GM21825 (cell line): ENCODE measurements at regions not wholly inside any gene's neighbourhood (a gene's known extent, or its start where the extent isn't known, plus 50 kb on each side); places are given as distances from the start of the nearest gene placed in this dataset.

Source experiments
- ATAC-seq: cut with Tn5 transposase; IDR thresholded peaks from one replicate; pipeline ENCODE4 v1.9.1; 2021; ENCODE audit warnings: mild to moderate bottlenecking, moderate library complexity; ENCODE audit not compliant: unreplicated experiment

DNA sequence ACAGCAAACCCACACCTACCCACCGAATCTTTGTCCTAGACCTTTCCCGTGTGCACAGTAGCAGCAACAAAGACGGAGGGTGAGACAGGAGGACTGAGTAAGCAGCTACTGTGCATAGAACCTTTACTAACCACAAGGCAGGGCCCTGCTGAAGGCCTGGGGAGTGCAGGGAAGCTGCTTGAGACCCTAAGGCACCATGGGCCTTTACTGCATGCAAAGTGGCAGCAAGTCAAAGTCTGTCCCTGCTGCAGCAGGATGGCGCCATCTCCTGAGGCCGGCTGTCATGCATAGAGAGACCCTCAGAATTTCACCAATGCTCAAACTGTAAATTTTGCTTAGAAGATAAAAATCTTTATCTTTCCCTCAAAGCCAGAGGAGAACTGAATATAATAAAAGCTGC, 610.5 kb downstream of the ACTR3B start:
- no peak for ATAC-seq

DNA sequence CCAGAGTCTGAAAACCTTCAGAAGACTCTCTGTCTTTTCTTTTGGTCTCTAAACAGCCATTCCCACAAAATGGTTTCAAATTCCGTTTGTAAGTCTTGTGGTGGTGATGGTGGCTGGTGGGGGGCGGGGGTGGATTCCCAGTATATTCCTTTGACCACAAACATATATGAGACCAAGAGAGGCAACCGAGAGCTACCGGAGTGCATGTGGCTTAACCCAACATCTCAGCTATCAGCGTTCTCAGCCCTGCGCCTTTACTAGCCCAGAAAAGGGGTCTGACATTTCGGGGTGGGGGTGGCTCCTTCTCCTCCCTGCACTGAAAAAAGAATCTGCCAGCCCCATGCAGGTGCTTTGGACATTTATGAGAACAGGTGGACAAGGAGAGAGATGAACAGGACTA, 621.1 kb downstream of the ACTR3B start:
- no peak for ATAC-seq

DNA sequence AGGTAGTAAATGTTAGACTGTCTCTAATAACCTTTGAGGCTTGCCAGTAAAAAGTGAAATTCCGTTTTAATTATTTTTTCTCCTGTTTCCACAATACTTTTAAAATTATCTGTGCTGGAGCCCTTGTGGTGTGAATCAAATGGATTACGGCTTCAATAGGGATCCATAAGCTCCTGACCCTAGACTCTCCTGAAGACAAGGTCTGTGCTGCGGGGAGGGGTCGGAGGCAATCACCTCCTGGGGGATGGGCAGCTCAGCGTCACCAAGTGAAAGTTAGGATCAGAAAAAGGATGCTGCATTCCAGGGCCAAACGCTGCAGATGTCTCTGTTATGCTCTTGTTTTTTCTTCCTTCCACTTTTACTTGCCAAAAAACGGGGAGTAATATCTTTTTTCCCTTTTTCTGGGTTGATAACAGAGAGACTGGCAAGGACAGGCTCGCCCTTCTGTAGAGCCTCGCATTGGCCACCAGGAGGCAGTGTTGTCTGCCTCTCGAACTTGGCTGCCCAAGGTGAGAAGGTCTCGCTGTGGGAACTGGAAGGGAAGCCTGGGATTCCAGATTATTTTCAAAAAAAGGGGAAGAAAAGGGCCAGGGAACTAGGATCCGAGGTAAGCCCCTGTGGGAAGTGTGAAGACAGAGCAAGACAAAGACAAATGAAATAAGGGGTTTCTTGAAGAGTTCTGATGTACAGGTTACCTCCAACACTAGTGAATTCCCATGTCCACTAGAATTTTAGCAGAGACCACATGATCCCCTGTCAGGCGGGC, 621.9 kb downstream of the ACTR3B start:
- peak; percentile 81 for ATAC-seq

DNA sequence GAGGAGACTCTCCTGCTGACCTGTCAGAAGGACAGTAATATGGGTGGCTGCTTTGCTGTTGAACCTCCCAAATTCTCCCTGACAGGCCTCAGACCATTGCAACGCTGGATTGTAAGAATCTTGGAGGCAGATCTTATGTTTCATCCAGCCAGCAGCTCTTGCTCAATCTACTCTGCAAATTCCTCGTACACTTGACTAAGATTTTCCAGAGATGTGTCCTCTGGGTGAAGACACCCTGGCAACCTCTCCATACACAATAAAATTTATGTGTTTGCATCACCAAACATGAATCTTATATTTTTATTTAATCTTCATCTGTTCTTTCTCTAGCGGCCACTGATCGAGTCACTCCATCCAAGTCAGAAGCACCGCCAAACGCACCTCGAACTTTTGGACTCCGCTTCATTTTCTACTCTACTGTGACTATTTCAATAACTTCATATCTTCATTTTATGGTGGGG, 623.1 kb downstream of the ACTR3B start:
- no peak for ATAC-seq

DNA sequence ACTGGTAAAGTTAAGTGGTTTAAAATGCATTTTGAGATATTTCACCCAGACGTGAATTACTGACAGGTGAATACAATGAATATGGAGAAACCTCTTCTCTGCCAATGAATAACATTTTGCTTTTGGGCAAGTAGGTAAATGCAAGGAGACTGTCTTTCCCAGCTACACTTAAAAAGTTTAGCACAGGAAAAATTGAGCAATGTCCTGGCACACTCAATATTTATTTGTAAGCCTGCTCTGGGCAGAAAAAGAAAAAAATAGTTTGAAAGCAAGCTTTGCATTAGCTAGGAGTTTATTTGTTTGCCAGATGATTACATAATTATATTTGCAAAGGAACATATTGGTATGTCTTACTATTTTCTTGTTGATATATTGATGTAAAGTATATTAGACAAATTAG, 624.2 kb downstream of the ACTR3B start:
- no peak for ATAC-seq

DNA sequence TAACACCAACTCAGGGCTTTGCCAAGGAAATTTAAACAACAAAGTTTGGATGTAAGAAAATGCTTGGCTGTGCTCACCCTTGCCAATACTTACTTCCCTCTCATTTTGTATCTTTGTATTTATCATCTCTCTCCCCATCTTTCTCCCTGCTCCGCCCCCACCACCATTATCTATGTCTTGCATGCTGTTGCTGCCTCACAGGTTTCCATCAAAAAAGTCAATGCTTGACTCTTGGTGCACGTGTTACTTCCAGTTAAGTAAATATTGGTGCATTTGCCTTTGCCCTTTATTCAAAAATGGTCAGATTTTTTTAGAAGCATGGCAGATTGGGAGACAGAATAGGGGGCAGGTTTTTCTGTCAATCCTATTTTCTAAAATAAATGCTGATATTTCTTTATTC, 626.0 kb downstream of the ACTR3B start:
- ATAC-seq: no peak

DNA sequence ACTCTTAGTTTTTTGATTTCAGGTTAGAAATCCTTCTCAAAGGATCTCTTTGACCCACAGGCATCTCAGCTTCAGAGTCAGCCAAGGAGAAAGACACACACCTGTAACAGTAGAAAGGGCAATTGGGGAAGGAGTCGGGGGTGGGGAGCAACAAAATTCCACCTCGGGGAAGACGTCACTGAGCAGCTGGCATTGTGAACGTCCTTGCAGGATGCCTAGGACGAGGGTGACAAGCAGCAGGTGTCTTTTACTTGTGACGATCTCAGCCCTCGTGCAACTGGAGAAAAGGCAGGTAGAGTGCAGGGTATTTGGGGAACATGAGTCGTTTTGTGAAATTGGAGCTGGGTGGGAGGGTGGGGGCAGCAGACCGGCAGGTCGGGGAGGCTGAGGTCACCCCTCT, 627.0 kb downstream of the ACTR3B start:
- ATAC-seq: no peak

DNA sequence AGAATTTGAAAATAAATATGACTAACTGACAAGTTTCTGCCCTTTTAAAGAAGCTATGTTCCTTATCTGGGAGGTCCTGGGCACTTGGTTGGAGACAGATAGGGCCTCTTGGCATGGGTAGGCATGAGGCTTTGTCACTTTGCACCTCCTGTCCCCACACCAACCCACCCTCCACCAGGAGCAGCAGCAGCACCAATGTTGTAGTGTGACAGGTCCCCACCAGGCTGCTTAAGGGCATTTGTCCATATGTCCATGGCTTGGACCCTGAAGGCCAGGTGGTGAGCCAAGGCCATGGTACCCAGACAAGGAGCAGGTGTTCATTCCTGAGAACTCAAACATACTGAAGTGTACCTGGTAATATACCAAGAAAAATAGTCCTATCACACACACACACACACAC, 629.1 kb downstream of the ACTR3B start:
- ATAC-seq: no peak

DNA sequence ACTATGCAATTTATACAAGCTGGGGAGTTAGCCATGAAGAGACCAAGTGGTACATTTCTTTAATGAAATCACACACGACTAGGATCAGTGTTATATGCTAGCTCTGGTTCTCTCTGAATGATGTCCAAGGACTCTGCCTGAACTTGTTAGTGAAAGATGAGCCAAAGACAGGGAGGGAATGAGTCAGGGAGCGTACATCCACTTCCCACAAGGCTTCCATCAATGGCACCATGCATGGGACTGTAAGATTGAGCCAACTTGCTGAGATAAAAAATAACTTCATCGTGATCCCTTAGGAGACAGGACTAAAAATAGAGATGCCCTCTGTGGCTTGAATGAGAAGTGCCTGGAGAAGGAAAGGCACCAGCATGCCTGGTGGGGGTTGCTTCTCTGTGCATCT, 629.7 kb downstream of the ACTR3B start:
- no peak for ATAC-seq

DNA sequence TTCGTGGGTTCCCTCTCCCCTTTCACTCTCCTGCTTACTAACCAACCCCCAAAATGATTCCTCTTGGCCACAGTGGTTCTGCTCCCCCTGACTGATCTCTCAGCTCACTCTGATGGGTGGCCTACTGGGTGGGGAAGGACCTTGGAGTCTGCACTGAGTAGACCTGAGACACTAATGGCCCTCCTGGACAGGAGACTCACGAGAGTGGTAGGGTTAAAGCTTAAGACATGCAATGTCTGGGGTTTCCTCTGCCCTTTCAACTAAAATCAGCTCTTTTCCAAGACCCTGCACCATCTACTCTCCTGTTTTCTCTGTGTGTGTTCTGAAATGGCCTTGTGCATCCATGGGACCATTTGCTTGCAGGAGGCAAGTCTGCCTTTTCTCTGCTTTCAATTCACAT, 631.4 kb downstream of the ACTR3B start:
- no peak for ATAC-seq

DNA sequence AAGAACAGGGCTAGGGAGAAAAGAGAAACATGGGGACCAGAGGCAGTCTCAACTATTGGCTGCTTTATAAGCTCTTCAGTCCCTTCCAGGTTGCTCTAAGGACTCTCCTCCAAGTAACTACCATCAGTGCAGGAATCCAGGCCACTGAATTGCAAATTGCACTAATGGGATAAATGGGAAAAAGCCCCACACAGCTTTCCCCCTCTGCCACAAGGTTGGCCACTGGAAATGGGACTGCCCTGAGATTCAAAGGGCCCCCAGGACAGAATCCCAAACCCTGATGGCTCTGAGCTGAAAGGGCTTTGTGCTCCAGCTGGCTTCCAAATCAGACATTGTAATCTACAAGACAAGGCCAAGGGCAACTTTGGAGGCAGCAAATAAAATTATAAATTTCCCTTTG, 633.2 kb downstream of the ACTR3B start:
- no peak for ATAC-seq

DNA sequence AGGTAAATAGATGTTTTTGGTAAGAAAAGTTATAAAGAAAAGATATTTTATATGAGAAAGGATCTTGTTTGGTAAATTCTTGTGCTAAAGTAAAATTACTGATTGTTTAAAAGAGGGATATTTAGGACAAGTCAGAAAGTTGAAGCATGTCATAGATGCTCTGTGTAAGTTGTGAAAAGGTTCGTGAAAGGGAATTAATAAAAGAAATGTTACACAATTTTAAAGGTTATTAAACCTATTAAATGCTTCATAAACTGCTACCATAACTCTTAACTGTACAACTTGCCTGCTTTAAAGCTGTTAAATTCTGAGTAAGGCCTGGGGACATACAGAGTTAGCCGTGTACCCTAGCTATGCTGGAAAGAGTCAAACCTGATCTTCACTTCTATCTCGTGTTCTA, 634.1 kb downstream of the ACTR3B start:
- ATAC-seq: no peak

DNA sequence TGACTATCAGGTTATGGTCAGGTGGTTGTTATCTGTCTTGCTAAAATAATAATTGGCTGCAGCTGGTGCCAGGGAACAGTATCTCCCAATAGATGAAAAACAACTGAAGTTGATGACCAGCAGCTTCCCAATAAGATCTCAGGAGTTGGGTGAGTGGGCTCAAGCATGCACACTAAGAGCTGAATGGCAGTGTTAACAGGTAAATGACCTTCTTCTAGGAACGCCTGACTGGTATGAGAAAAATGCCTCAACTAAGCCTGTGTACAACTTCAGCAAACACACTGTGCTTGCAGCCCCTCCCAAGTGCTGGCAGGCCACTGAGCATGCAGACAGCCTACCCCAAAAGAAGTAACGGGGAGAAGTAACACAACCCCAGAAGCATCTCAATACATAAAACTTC, 636.9 kb downstream of the ACTR3B start:
- ATAC-seq: no peak

DNA sequence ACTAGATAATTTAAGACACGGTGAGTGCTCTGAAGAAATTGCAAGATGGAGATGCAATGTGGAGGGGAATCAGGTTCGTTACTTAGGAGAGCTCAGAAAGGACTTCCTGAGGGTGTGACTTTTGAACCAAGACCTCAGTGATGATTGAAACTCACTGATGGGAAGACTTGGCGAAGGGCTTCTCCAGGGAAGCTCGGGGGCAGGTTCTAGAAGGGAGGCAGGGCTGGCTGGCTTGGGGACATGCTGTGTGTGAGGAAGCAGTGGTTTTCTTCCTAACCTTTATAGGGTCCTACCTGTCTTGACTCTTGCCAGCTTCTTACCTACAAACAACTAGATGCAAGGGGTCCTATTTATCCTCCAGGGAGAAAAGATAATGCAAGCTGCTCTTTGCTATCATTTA, 637.9 kb downstream of the ACTR3B start:
- ATAC-seq: no peak

DNA sequence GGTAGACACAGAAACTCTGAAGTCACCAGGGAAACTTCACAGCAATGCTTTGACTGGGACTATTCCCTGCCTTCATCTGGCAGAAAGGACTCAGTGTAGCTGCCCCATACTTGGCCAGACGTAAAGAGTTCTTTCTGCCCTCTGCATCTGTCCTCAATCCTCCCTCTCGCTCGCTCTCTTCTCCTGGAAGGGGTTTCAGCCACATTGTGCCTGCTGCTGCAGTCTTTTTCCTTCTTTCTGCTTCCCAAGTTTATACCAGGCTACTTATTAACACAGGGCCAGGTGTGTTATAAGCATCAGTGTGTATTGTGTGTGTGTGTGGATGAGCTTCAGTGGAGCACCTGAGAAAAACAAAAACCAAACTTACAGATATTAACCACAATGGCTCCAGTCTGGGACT, 638.4 kb downstream of the ACTR3B start:
- no peak for ATAC-seq

DNA sequence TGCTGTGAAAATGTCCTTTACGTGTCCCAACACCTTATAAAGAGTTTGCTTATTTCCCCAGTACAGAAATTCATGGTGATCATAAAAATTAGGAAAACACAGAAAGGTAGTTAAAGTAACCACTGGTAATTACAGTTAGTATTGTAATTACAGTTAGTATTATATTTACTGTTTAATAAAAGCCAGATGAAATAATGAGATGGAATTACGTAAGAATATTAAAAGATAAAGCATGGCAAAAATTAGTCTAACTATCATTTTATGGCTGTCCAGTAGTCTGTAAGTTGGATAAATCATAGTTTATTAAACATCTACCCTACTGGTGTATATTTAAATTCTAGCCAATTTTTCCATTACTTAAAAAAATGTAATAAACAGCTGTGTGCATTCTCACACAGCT, 638.8 kb downstream of the ACTR3B start:
- no peak for ATAC-seq

DNA sequence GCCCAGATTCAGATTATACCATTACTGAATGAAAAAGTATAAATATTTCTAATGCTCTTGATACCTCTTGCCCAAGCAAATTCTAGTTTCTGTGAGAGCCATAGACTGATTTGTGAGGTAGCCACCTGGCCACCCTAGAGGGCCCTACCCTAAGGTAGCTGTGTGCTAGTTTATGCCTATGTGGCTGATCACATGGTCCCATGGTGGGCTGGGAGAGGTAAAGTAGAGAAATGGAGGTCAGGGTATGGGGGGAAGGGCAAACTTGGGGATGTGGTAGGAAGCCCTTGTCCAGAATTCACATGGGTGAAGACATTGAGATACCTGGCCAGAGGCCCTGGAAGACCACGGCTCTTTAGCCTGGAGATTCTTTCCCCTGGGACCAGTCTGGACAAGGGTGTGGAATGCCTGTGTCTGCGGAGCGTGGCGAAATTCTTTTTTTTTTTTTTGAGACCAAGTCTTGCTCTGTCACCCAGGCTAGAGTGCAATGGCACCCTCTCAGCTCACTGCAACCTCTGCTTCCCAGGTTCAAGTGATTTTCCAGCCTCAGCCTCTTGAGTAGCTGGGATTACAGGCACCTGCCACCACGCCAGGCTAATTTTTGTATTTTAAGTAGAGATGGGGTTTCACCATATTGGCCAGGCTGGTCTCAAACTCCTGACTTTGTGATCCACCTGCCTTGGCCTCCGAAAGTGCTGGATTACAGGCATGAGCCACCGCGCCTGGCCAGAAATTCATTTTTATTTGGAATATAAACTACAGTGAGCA, 639.4 kb downstream of the ACTR3B start:
- no peak for ATAC-seq

DNA sequence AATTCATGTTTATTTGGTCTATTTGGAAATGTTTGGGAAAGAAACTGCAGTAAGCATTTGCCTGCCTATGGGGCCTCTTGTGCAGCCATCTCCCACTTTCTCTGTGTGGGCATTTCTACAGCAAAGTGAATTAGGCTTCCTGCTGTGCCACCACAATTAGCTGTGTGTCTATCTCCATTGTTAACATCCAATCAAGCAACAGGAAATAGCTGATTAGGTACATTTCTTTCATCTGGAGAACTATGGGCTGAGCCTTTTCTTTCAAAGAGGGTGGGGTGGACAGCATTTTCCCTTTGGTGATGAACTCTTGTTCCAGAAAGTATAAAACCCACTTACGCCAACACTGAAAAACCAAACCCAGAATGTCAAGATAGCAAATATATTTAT, 640.0 kb downstream of the ACTR3B start:
- no peak for ATAC-seq

DNA sequence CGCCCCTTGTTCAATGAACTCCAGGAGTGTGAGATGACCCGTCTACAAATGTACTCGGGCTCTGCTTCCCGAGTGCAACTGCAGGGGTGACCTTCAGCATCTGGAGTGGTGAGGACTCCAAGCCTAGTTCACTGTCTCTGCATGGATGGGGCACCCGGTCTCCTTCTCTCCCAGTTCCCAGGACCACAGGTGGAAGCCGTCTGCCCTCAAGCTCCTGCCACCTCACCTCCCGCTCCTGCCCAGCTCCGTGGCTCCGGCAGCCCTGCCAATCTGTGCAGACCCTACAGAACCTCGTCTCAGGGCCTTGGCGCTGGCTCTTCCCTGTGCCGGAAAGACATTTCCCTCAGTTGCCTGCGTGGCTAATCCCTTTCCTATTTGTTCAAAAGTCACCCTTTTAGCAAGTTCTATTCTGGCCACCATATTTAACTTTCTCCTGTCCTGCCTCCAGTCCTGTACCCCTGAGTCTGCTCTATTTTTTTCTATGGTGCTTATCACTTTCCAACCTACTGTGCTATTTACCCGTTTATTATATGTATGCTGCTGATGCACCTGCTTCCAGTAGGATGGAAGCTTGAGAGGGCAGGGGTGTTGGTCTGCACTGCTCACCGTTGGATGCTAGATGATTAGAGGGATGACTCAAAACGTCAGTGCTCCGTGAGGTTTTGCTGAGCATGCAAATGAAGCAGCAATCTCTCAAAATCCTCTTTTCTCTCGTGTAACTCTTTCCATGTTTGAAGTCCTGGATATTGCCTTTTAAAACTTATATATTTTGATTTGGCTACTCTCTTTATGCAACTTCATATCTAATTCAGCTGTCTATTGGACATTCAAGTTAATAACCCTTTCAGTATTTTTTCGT, 641.4 kb downstream of the ACTR3B start:
- ATAC-seq: no peak

DNA sequence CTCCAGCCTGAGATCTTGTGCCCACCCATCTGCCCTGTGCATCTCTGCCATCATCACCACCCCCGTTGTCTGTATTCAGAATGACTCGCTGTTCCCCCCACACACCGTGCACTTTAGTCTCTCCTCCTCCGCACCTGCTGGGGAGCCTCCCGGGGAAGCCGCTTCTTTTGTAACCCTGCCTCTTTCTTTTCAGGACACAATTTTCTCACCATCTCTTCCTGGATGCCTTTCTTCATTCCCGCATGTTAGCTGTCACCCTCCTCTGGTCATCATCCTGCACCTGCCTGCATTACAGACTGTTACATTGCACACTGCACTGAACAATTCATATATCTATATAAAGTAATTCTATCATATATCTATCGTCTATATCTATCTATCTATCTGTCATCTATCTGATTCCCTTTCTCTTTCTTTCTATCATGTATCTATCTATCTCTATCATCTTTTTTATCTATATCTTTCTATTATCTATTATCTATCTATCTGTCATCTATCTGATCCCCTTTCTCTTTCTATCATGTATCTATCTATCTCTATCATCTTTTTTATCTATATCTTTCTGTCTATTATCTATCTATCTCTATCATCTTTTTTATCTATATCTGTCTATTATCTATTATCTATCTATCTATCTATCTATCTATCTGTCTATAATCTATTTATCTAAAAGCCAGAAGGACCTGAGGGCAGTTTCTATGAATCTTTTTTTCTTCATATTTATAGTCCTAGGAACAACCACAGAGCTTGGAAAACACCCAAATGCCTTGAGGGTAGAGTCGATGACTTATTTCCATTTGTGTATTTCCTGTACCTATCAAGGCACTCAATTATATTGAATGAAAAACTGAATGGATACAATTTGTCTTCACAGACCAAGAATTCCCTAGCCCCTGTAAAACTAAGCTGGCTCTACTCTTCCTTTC, 642.5 kb downstream of the ACTR3B start:
- no peak for ATAC-seq
